Ectodermal cell (in vitro differentiated cells): ENCODE measurements at regions not wholly inside any gene's neighbourhood (a gene's known extent, or its start where the extent isn't known, plus 50 kb on each side); places are given as distances from the start of the nearest gene placed in this dataset.
A peak's percentile ranks its signal among the peaks of the same experiment; 100 is the strongest.

Source experiments
- H3K27ac ChIP-seq: 2 replicates; pipeline ENCODE4 v1.7.0; 2013; ENCODE audit warnings: mild to moderate bottlenecking, low read depth, low read length; ENCODE audit not compliant: insufficient read depth, poor library complexity, severe bottlenecking
- H3K27me3 ChIP-seq: 2 replicates; pipeline ENCODE4 v1.7.0; 2013; ENCODE audit warnings: mild to moderate bottlenecking, low read length; ENCODE audit not compliant: insufficient read depth, control insufficient read depth, poor library complexity, severe bottlenecking
- H3K36me3 ChIP-seq: one replicate; pipeline ENCODE4 v1.7.0; 2013; ENCODE audit warnings: low read length; ENCODE audit not compliant: control insufficient read depth, insufficient read depth
- H3K4me1 ChIP-seq: one replicate; pipeline ENCODE4 v1.7.0; 2013; ENCODE audit warnings: low read length; ENCODE audit not compliant: control insufficient read depth, insufficient read depth
- H3K4me3 ChIP-seq: 2 replicates; pipeline ENCODE4 v1.7.0; 2013; ENCODE audit warnings: low read depth, low read length, control low read depth; ENCODE audit not compliant: insufficient read depth
- H3K9me3 ChIP-seq: 2 replicates; pipeline ENCODE4 v1.7.0; 2013; ENCODE audit warnings: mild to moderate bottlenecking, low read length, moderate library complexity; ENCODE audit not compliant: control insufficient read depth
- whole genome bisulfite sequencing, 2 experiments: methylation state at CpG; one replicate each; pipeline ENCODE4 v1.1.7; 2013; ENCODE audit warnings: missing lambda C conversion rate in 2 of 2; 5-methylcytosine and 5-hydroxymethylcytosine counted together

DNA sequence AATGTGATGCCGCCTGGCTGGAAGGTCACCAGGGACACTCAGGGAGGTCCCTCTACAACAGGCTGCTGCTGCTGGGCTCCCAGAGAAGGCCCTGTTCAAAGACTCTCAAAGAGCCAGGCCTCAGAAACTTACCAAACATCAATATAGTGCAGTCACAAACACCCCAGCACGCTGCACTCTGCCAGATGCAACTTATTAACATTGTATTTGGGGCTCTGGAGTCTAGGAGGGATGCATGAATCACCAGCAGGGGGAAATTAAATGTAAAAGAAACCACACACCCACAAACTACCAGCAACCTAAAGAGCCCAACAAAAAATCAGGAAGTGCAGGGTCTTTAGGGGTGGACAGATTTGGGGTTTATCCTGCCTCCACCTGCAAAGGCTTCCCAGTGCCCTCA lies 74.6 kb upstream of the SPATA12 start:
- peaks cover 11% of the 10 kb centered on the region for H3K27me3 ChIP-seq
- no peaks in the 10 kb centered on the region for H3K36me3 ChIP-seq
- H3K4me3 ChIP-seq: no peak overlapping the region
- H3K27ac ChIP-seq: no peak overlapping the region
- WGBS, 2 experiments: 67 to 81% methylated on average over 1 to 2 of the region's 2 CpGs
- peaks cover 4% of the 10 kb centered on the region for H3K4me1 ChIP-seq
- no peaks in the 10 kb centered on the region for H3K9me3 ChIP-seq

DNA sequence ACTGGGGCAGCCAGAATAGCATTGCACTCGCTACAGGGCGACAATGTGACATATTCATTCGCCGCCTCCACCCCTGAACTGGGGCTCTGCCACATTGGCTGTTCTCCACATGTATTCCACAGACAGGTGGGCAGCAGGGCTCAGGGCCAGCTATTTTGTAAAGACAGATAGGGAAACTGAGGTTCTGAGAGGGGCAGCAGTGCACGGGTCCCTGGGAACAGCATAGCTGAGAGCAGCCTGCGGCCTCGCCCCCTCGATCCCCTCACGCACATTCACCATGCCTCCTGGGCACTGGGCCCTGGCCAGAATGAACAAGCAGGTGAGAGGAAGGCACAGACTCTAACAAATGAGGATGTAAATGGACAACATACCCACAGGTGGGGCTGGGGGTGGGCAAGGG lies 75.0 kb upstream of the SPATA12 start:
- peaks cover 4% of the 10 kb centered on the region for H3K4me1 ChIP-seq
- WGBS, 2 experiments: 94 to 95% methylated on average over 9 of the region's 9 CpGs
- no peak overlapping the region for H3K4me3 ChIP-seq
- H3K9me3 ChIP-seq: no peaks in the 10 kb centered on the region
- H3K27ac ChIP-seq: no peak overlapping the region
- no peaks in the 10 kb centered on the region for H3K36me3 ChIP-seq
- peaks cover 11% of the 10 kb centered on the region for H3K27me3 ChIP-seq

DNA sequence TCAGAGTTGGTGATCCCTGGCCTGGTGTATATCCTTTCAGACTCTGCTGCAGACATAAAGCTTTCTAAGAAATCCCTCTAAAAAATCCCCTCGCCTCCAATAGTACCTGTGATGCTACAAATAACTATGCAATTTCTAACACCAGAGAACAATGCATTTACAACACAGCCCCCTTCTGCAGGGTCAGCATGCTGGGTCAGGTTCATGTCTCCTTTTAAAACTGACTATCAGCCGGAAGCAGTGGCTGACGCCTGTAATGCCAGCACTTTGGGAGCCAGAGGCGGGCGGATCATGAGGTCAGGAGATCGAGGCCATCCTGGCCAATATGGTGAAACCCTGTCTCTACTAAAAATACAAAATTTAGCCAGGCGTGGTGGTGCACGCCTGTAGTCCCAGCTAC lies 77.0 kb upstream of the SPATA12 start:
- H3K4me3 ChIP-seq: no peak overlapping the region
- no peaks in the 10 kb centered on the region for H3K36me3 ChIP-seq
- WGBS, 2 experiments: 93 to 94% methylated on average over 8 of the region's 8 CpGs
- no peaks in the 10 kb centered on the region for H3K27me3 ChIP-seq
- no peak overlapping the region for H3K27ac ChIP-seq
- H3K9me3 ChIP-seq: no peaks in the 10 kb centered on the region
- H3K4me1 ChIP-seq: peaks cover 4% of the 10 kb centered on the region

DNA sequence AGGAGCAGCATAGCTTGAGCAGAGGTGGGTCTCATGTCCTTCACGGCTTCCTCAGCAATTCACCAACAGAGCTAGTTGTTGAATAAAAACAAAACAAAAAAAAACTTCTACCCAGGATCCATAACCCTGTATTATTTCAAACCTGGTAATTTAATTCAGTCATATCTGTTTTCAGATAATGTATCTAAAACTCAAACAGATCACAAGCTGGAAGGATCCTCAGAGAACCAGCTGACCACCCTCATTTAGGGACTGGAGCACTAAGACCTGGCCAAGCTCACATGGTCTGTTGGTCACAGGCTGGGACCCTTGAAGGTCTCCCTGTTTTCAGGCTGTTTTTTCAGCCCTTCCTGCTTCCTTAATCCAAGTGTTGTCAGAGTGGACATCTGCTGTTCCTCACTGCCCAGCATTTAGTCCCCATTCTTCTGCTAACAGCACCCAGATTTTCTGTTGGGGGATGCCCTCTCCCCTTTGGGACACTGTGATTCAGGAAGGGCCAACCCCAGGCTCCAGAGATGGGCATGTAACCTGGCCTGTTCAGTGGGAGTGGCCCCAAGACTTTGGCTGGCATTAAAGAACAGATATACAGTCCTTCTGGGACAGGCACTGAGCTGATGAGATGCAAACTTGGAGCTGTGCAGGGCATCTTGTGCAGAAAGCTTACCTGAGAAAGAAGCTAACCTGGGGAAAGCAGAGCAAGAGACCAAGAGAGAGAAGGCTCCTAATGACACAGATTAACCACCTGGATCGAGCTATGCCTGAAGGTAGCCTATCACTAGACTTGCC lies 78.8 kb upstream of the SPATA12 start:
- Histone ChIP-seq H3K36me3 (no peaks in the 10 kb centered on the region), H3K4me1 (peaks cover 4% of the 10 kb centered on the region), H3K4me3 (no peak overlapping the region), H3K9me3 (no peaks in the 10 kb centered on the region), H3K27me3 (no peaks in the 10 kb centered on the region), H3K27ac (no peak overlapping the region)
- 68 to 85% methylated on average over 2 of the region's 2 CpGs for WGBS, 2 experiments

DNA sequence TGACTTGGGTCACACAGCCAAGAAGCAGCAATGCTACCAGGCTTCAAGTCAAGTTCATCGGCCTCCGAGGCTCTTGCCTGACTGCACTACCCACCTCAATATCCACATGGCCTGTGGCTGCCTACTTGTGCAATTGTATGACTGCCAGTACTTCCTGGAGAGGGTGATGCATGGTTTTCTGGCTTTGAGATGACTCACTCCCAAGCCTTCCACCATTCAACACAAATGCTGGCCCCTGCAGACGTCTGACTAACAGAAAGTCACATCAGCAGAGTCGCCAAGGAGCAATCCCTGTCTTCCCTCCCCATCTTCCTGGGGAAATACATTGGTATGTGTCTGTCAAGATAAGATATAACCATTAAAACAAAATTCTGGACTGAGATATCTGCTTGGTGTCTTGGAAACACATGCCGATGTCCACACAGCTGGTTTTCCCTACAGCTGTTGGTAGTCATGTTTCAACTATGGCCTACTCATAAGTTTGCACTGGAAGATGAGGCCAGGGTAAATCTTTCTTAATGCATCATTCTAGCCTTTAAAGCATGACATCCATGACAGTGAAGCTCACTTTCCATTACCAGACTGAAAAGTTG lies 79.6 kb upstream of the SPATA12 start:
- no peaks in the 10 kb centered on the region for H3K36me3 ChIP-seq
- no peaks in the 10 kb centered on the region for H3K9me3 ChIP-seq
- H3K4me1 ChIP-seq: peaks cover 1% of the 10 kb centered on the region
- H3K27ac ChIP-seq: no peak overlapping the region
- 84 to 91% methylated on average over 4 to 5 of the region's 5 CpGs for WGBS, 2 experiments
- H3K27me3 ChIP-seq: no peaks in the 10 kb centered on the region
- no peak overlapping the region for H3K4me3 ChIP-seq

DNA sequence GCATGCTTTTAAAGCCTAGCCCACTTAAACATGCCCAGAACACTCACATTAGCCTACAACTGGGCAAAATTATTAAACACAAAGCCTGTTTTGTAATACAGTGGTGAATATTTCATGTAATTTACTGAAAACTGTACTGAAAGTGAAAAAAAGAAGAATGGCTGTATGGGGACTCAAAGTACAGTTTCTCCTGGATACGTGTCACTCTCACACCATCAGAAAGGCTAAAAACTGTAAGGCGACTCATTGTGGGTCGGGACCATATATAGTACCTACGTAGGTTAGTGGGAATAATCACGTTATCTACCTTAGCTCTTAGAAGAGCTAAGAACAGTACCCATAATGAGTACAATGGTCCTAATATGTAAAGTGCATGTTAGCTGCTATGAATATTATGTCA lies 80.2 kb upstream of the SPATA12 start:
- no peaks in the 10 kb centered on the region for H3K27me3 ChIP-seq
- 95 to 97% methylated on average over 5 of the region's 5 CpGs for WGBS, 2 experiments
- H3K36me3 ChIP-seq: no peaks in the 10 kb centered on the region
- H3K27ac ChIP-seq: no peak overlapping the region
- H3K4me1 ChIP-seq: no peaks in the 10 kb centered on the region
- no peak overlapping the region for H3K4me3 ChIP-seq
- H3K9me3 ChIP-seq: no peaks in the 10 kb centered on the region

DNA sequence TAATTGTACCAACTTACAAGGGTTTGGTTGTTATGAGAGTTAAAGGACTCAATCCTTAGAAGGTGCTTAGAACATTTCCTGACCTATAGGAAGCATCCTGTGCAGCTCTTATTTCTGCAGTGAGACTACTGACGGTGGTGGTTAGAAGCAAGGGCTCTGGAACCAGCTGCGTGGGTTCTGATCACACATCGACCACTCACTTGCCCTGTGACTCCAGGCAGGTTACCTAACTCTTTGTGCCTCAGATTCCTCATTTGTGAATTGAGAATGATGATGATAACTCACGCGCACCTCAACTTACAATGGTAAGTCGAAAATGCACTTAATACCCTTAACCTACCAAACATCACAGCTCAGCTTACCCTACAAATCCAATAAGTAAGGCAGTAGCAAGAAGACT lies 80.7 kb upstream of the SPATA12 start:
- H3K9me3 ChIP-seq: no peaks in the 10 kb centered on the region
- no peaks in the 10 kb centered on the region for H3K27me3 ChIP-seq
- H3K4me1 ChIP-seq: no peaks in the 10 kb centered on the region
- H3K4me3 ChIP-seq: no peak overlapping the region
- H3K27ac ChIP-seq: no peak overlapping the region
- H3K36me3 ChIP-seq: no peaks in the 10 kb centered on the region
- WGBS, 2 experiments: 88% methylated on average over 5 to 6 of the region's 6 CpGs

DNA sequence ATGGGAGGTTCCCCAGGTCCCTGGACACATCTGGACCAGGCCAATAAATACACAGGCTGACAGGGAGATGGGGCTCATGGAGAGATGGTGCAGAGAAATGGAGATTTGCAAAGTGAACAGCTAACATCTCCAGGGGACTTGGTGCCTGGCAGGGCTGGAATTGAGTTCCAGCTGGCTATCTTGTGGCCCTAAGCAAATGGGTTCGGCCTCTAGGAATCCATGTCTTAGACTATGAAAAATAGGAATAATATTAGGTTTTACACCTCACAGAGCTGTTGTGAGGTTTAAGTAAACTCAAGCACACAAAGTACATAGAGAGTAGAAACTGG lies 82.9 kb upstream of the SPATA12 start:
- Histone ChIP-seq H3K9me3 (no peaks in the 10 kb centered on the region), H3K36me3 (no peaks in the 10 kb centered on the region), H3K27me3 (no peaks in the 10 kb centered on the region), H3K4me3 (no peak overlapping the region), H3K27ac (peak overlapping the region; percentile 39), H3K4me1 (no peaks in the 10 kb centered on the region)
- 75 to 100% methylated on average over 1 of the region's 1 CpG for WGBS, 2 experiments

DNA sequence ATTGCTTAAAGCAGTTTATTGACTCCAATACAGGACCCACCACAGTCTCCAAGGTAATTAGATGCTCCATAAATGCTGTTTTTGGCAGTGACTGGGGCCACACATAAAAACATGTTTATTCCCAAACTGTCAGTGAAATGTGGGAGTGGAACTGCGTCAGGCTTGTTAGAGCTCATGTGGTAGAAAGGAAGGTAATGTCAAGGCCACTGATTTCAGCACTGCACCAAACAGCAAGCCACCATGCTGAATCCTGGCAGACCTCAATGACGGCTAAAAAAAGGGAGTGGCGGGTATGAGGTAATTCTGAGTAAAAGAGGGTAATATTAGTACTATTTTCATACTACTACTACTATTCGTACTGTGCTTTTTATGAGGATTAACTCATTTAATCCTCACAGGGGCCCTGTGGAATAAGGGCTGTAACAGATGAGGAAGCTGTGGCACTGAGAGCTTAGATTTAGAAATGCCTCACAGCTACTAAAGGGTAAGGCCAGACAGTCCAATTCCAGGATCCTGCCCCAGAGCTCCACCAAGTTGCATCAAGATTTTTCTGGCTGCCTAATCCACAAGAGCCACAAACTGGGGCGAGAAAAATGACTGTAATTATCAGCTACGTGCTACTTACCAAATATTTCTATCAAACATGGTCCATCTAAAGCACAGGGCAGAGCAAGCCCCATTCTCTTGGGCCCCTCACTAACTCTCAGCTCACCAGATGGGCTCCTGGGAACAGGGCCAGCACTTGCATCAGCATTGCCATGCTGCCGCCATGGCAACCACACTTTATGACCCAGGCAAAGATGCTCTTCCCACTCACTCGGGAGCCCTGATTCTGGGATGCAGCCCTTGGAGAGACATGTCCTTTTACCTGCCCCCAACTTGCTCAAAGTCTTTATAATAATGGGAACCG lies 83.6 kb upstream of the SPATA12 start:
- Histone ChIP-seq H3K27ac (no peak overlapping the region), H3K4me1 (no peaks in the 10 kb centered on the region), H3K4me3 (no peak overlapping the region), H3K9me3 (no peaks in the 10 kb centered on the region), H3K27me3 (no peaks in the 10 kb centered on the region), H3K36me3 (no peaks in the 10 kb centered on the region)
- 84 to 91% methylated on average over 6 of the region's 9 CpGs for WGBS, 2 experiments

DNA sequence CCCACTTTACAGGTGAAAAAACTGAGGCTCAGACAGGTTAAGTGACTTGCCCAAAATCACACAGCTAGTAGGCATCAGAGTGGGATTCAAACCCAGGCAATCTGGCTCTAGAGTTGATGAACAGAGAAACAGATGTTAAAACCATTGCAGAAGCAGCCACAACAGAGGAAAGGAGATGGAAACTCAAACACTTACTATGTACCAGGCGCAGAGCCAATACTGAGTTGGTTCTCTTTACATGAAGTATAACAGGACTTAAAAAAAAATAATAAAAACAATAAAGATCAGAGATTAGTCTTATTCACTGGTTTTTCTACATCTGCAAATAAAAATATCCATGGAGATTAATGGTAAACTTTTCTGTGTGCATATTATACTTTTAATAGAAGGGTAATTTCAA lies 84.9 kb upstream of the SPATA12 start:
- Histone ChIP-seq H3K27ac (no peak overlapping the region), H3K27me3 (no peaks in the 10 kb centered on the region), H3K9me3 (no peaks in the 10 kb centered on the region), H3K4me1 (no peaks in the 10 kb centered on the region), H3K4me3 (no peak overlapping the region), H3K36me3 (no peaks in the 10 kb centered on the region)
- WGBS, 2 experiments: 100% methylated on average over 1 of the region's 1 CpG; no CpG with 5 or more reads in 1 of the 2 experiments
